ENCODE measurements at regions not wholly inside any gene's neighbourhood (a gene's known extent, or its start where the extent isn't known, plus 50 kb on each side); places are given as distances from the start of the nearest gene placed in this dataset.

DNA sequence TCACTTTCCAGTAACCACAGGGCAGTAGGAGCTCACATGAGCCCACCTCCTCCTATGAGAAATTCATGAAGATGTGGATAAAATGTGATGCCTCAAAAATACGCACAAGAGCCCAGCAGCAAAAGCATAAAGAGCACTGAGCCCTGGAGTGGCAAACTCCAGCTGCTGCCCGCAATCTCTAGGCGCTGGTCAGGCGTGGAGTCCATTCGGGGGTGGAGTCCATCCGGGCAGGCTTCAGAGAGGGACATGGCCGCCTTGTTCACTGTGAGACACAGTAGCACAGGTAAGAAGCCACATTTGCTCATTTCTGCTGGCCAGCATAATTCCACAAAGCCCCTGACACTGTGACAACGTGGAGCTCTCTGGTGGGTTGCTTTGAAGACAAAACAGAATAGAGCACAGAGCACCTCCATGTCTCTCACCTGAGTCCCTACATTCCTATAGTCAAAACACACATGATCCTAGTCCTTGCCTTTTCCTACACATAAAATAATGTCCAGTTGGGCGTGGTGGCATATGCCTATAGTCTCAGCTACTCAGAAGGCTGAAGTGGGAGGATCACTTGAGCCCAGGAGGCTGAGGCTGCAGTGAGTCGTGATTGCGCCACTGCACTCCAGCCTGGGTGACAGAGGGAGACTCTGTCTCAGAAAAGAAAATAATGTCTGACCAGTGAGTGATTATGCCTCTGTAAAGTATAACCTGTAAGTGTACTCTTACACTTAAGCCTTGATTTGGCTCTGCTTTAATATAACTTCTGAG is 365.2 kb downstream of the GADD45G start:
- DNase-seq (ENCODE audit: low spot score), result no peak

DNA sequence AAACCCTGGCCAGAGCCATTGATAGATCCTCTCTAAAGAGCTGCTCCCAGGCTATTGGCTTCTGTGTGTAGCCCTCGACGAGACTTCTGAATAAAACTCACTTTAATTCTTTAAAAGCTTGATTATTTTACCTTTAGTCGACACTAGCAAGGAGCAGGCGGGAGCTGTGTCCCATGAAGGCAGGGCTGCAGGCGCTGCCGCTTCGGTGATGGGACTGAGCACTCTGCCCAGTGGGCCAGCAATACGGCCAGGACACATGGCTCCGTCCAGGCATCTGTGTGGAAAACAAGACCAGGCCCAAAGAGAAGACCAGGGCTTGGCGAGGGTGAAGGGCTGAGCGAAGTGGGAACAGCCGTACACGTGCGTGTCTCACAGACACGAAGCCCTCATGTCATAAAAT is 365.9 kb downstream of the GADD45G start:
- DNase-seq (ENCODE audit: low spot score), result no peak

GRCh38 chr9:89972535-89972934 is 367.7 kb downstream of the GADD45G start:
- DNase-seq (ENCODE audit: low spot score), result no peak

DNA sequence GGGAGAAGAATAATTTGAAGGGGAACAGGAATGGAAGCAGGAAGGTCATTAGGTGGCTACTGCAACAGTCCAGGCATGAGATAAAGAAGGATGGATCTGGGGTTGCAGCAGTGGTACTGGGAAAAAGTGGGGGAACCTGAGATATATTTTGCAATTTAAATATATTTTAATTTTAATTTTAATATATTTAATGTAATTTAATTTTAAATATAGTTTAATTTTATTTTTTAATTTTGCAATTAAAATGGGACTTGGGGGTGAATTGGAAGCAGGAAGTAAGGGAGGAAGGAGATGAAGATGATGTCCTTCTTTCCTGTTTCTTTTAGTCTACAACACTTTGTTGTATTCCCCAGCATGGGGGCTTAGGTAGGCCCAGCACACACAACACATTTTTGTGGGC is 369.8 kb downstream of the GADD45G start:
- no peak for DNase-seq (ENCODE audit: low spot score)

- no peak for DNase-seq (ENCODE audit: low spot score)
These were observed 370.2 kb downstream of the GADD45G start for GRCh38 chr9:89975024-89975423.

GRCh38 chr9:89975630-89976029 is 370.8 kb downstream of the GADD45G start:
- DNase-seq (ENCODE audit: low spot score), result no peak

GRCh38 chr9:89978185-89978584 is 373.4 kb downstream of the GADD45G start:
- DNase-seq (ENCODE audit: low spot score), result no peak

- no peak for DNase-seq (ENCODE audit: low spot score)
These were observed 375.8 kb downstream of the GADD45G start for GRCh38 chr9:89980600-89980999.

DNA sequence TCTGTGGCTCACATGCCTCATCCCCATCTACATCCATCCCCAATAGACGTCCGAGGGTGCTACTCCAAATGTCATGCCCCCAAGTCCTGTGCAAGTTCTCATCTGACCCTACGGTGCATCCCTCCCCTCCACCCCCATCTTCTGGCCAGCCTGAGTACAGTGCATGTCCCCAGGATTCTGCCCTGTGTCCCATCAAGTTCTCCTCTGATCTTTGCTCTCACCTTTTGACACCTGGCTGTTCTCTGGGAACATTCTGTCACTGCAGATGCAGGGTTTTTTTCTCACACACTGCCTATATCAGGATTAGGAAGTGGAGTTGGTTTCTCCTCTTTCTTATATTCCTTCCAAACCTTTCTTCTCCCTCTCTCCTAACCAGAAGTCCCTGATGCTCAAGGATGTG is 377.2 kb downstream of the GADD45G start:
- DNase-seq (ENCODE audit: low spot score), result no peak

GRCh38 chr9:89983411-89983810 is 378.6 kb downstream of the GADD45G start:
- DNase-seq (ENCODE audit: low spot score), result no peak

DNA sequence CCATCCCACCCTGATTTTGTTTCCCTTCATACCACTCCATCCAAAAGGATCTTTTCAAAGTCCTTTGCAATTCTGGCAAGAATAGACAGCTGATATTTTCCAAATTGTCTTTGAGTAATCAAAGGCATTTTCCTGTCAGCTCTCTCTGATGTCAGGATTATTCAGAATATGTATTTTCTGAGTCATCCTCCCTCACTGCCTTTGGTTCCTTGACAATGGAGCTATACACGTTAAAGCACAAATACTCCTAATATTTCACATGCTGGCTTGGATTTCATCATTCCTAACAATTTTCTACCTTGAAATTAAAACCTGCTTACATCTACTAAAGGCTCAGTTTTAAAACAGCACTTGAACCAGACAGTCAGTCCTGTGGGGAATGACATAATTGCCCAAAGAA is 379.4 kb downstream of the GADD45G start:
- DNase-seq (ENCODE audit: low spot score), result no peak

- DNase-seq (ENCODE audit: low spot score), result no peak
These were observed 380.3 kb downstream of the GADD45G start for GRCh38 chr9:89985068-89985467.

- no peak for DNase-seq (ENCODE audit: low spot score)
These were observed 381.4 kb downstream of the GADD45G start for GRCh38 chr9:89986190-89986589.

DNA sequence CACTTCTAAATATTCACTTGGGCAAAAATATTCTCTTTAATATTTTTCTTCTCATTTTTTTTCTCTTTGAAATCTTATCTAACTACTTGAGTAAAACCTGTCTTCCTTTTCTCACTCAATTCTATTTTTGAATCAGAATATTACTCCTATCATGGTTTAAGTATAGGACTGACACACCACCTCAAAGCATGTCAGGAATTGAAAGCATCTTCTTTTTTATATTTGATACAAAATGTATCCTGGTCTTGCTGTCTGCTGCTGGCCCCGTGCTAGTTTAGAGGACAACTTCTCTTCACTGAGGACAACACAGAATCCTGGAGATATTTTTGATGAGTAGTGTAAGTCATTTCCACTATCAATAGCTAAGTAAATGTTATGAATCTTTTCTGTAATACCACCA is 383.6 kb downstream of the GADD45G start:
- no peak for DNase-seq (ENCODE audit: low spot score)

- DNase-seq (ENCODE audit: low spot score), result no peak
These were observed 386.5 kb downstream of the GADD45G start for GRCh38 chr9:89991204-89991790.

GRCh38 chr9:89992326-89993198 is 387.8 kb downstream of the GADD45G start:
- no peak for DNase-seq (ENCODE audit: low spot score)

DNA sequence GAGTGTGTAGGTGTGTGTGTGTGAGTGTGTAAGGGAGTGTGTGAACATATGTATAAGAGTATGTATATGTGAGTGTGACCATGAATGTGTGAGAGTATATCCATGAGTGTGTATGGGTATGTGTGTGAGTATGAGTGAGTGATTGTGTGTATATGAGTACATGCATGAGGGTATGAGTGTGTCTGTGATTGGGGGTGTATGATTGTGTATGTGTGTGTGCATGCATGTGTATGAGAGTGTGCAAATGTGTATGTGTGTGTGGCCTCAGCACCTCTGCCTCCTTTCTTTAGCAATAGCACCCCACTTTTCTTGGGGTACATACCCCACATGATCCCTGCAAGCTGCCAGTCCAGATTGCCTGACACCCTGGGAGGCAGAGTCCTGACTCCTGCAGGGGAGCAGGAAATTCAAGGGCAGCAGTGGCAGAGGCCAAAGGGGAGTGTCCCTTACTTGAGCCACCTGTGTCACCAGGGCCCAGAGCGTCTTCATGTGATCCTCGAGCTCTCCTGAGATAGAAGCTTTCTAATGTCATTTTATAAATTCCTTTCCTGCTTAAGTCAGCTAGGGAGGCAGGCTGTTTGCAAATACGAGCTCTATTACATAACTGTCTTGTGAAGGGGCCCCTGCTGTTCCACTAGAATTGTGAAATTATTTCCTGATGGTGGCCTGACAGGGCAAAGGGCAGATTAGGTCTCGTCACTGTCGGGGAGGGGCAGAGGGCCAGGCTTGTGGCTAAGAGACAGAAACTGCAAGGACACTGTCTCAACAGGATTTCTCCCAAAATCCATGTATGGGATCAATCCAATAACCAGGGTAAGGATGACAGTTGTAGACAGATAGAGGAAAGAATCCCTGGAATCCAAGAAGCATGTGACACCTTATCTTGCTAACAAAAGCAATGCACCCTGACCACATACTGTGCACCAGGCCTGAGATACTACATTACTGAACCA is 389.1 kb downstream of the GADD45G start:
- no peak for DNase-seq (ENCODE audit: low spot score)

GRCh38 chr9:89994988-89995613 is 390.3 kb downstream of the GADD45G start:
- DNase-seq (ENCODE audit: low spot score), result no peak

DNA sequence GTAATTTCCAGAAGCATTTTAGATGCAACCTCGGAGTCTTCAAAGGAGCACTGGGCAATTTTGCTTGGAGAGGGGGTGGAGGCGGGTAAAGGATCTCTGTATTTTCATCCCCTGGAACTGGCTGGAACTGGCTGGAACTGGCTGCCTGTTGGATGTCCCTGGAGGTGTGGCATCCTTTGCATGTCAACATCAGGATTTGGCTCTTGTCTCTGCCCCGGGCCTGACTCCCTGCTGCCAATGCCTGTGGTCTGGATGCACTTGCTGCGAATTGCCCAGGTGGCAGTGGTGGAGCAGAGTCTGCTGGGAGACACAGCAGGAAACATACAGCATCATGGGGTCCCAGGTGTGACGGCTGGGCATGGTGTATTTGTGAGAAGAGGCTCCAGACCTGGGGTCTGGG is 391.3 kb downstream of the GADD45G start:
- DNase-seq (ENCODE audit: low spot score), result no peak

DNA sequence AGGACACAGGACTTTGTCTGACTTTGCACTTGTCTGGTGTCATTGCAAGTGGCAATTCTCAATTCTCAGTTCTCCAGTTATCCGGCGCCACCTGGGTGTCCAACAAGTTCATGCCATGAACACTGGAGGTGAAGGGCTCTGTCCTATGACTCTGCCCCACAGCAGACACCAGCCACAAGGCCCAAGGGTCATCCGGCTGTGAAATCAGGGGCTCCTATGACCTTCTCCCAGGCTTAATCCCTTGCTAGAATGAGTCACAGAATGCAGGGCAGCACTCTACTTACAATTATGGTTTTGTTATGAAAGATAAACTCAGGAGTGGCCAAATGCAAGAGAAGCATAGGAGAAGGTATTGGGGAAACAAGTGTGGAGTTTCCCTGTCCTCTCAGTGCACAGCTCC is 392.0 kb downstream of the GADD45G start:
- no peak for DNase-seq (ENCODE audit: low spot score)

- no peak for DNase-seq (ENCODE audit: low spot score)
These were observed 393.8 kb downstream of the GADD45G start for GRCh38 chr9:89998633-89999032.

DNA sequence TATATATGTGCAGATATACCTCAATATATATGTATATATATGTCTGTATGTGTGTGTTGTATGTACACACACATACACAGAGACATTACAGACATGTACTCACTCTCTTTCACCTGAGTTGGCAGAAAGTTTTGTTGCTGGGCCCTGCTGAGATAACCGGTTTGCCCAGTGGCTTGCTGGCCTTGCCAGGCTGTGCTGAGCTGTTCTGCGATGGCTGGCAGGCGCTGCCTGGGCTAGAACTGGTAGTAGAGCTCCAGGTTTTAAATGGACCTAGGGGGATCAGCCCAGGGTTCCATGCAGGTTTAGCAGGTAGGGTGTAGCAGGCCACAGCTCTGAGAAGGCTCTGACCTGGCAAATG is 394.3 kb downstream of the GADD45G start:
- no peak for DNase-seq (ENCODE audit: low spot score)

Data from D341Med (cell line).